ENCODE measurements at regions not wholly inside any gene's neighbourhood (a gene's known extent, or its start where the extent isn't known, plus 50 kb on each side); places are given as distances from the start of the nearest gene placed in this dataset.

DNA sequence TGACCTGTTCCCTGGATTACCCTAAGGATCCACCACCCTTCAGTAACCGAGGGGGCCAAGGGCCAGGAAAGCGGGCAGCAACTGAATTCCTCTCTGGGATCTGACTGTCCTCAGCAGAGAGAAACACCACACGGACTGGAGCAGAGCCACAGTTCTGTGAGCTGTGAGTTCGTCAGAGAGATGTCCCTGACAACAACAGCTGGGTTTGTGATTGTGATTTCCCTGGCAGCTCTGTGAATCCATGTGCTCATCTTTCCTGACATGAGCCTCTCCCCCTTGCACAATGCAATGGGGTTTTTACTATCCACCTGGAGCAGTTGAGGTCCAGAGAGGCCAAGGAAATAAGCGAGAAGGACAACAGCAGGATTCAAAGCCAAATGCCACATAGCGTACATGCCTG is 69.4 kb upstream of the AMPD3 start:
- H3K27me3 ChIP-seq (ENCODE audit: control insufficient read depth, low read length), result peaks cover 8% of the 10 kb centered on the region
- TF ChIP-seq, protein P1, sequence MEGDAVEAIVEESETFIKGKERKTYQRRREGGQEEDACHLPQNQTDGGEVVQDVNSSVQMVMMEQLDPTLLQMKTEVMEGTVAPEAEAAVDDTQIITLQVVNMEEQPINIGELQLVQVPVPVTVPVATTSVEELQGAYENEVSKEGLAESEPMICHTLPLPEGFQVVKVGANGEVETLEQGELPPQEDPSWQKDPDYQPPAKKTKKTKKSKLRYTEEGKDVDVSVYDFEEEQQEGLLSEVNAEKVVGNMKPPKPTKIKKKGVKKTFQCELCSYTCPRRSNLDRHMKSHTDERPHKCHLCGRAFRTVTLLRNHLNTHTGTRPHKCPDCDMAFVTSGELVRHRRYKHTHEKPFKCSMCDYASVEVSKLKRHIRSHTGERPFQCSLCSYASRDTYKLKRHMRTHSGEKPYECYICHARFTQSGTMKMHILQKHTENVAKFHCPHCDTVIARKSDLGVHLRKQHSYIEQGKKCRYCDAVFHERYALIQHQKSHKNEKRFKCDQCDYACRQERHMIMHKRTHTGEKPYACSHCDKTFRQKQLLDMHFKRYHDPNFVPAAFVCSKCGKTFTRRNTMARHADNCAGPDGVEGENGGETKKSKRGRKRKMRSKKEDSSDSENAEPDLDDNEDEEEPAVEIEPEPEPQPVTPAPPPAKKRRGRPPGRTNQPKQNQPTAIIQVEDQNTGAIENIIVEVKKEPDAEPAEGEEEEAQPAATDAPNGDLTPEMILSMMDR (IDR thresholded peaks at IDR 0.05; ENCODE audit: low read depth, low read length, poor library complexity, severe bottlenecking), result no peak
- TF ChIP-seq EZH2phosphoT487 (IDR thresholded peaks at IDR 0.05; ENCODE audit: borderline replicate concordance, low read length), result no peak
- peaks cover 3% of the 10 kb centered on the region; the same call in 1 of the 2 replicates for H3K9me3 ChIP-seq (ENCODE audit: control insufficient read depth, insufficient read depth, low read length)
- no peaks in the 10 kb centered on the region for H3K79me2 ChIP-seq (ENCODE audit: control insufficient read depth, low read length)
- no peak overlapping the region for H3K4me2 ChIP-seq (ENCODE audit: low read length)
- no peak overlapping the region for H3K4me3 ChIP-seq (ENCODE audit: low read length)
- H3K36me3 ChIP-seq (ENCODE audit: control insufficient read depth, low read length), result no peaks in the 10 kb centered on the region
- no peak overlapping the region for H3K27ac ChIP-seq (ENCODE audit: low read depth, low read length)
- no peaks in the 10 kb centered on the region for H3K9me2 ChIP-seq (replicated peaks; ENCODE audit: control insufficient read depth, low read length)
- no peaks in the 10 kb centered on the region for H3K4me1 ChIP-seq (ENCODE audit: control insufficient read depth, low read length)
- no peaks in the 10 kb centered on the region for H4K20me1 ChIP-seq (ENCODE audit: control insufficient read depth, insufficient read depth, low read depth, low read length)
- H3F3A ChIP-seq (ENCODE audit: control insufficient read depth, insufficient read depth), result no peaks in the 10 kb centered on the region

GRCh38 chr11:10386361-10386760 is 68.7 kb upstream of the AMPD3 start:
- no peaks in the 10 kb centered on the region for H4K20me1 ChIP-seq (ENCODE audit: control insufficient read depth, insufficient read depth, low read depth, low read length)
- H3K4me3 ChIP-seq (ENCODE audit: low read length), result no peak overlapping the region
- TF ChIP-seq, protein P1 (IDR thresholded peaks at IDR 0.05; ENCODE audit: low read depth, low read length, poor library complexity, severe bottlenecking), result no peak
- no peaks in the 10 kb centered on the region for H3K79me2 ChIP-seq (ENCODE audit: control insufficient read depth, low read length)
- peaks cover 13% of the 10 kb centered on the region for H3K27me3 ChIP-seq (ENCODE audit: control insufficient read depth, low read length)
- H3K4me1 ChIP-seq (ENCODE audit: control insufficient read depth, low read length), result no peaks in the 10 kb centered on the region
- no peaks in the 10 kb centered on the region for H3F3A ChIP-seq (ENCODE audit: control insufficient read depth, insufficient read depth)
- no peak overlapping the region for H3K27ac ChIP-seq (ENCODE audit: low read depth, low read length)
- no peaks in the 10 kb centered on the region for H3K9me2 ChIP-seq (replicated peaks; ENCODE audit: control insufficient read depth, low read length)
- no peaks in the 10 kb centered on the region for H3K36me3 ChIP-seq (ENCODE audit: control insufficient read depth, low read length)
- no peak overlapping the region for H3K4me2 ChIP-seq (ENCODE audit: low read length)
- peaks cover 3% of the 10 kb centered on the region; the same call in 1 of the 2 replicates for H3K9me3 ChIP-seq (ENCODE audit: control insufficient read depth, insufficient read depth, low read length)

GRCh38 chr11:10386861-10387205 is 68.2 kb upstream of the AMPD3 start:
- no peak for TF ChIP-seq EZH2phosphoT487 (IDR thresholded peaks at IDR 0.05; ENCODE audit: borderline replicate concordance, low read length)
- TF ChIP-seq, protein P1 (IDR thresholded peaks at IDR 0.05; ENCODE audit: low read depth, low read length, poor library complexity, severe bottlenecking), result no peak
- Histone ChIP-seq H4K20me1 (ENCODE audit: control insufficient read depth, insufficient read depth, low read depth, low read length) (no peaks in the 10 kb centered on the region), H3K36me3 (ENCODE audit: control insufficient read depth, low read length) (no peaks in the 10 kb centered on the region), H3K27me3 (ENCODE audit: control insufficient read depth, low read length) (peaks cover 13% of the 10 kb centered on the region), H3K4me3 (ENCODE audit: low read length) (no peak overlapping the region), H3K4me1 (ENCODE audit: control insufficient read depth, low read length) (no peaks in the 10 kb centered on the region), H3F3A (ENCODE audit: control insufficient read depth, insufficient read depth) (no peaks in the 10 kb centered on the region), H3K9me3 (ENCODE audit: control insufficient read depth, insufficient read depth, low read length) (peaks cover 3% of the 10 kb centered on the region; the same call in 1 of the 2 replicates), H3K79me2 (ENCODE audit: control insufficient read depth, low read length) (no peaks in the 10 kb centered on the region), H3K4me2 (ENCODE audit: low read length) (no peak overlapping the region), H3K27ac (ENCODE audit: low read depth, low read length) (no peak overlapping the region), H3K9me2 (replicated peaks; ENCODE audit: control insufficient read depth, low read length) (no peaks in the 10 kb centered on the region)
